Esophagus muscularis mucosa (tissue), 3 donors: ENCODE measurements at regions not wholly inside any gene's neighbourhood (a gene's known extent, or its start where the extent isn't known, plus 50 kb on each side); places are given as distances from the start of the nearest gene placed in this dataset.

ENCODE experiments used
- CTCF ChIP-seq, 3 experiments: fragments of 200-600 bp in 2 of 3; fragments of 450-650 bp in 1 of 3; sonication (generic) in 2 of 3; IDR thresholded peaks; one replicate each; pipeline ENCODE4 v1.5.1; 2017 to 2019; ENCODE audit warnings: antibody characterized with exemption in 3 of 3, mild to moderate bottlenecking in 2 of 3, moderate library complexity in 1 of 3
- EP300 ChIP-seq: sonication (generic); formaldehyde crosslinking; IDR thresholded peaks from one replicate; pipeline ENCODE4 v1.6.1; 2017; ENCODE audit warnings: antibody characterized with exemption

- TF ChIP-seq CTCF (IDR thresholded peaks at IDR 0.05), result no peak
- TF ChIP-seq EP300, result no peak
Observed at GRCh38 chr13:37382146-37382545, 216.4 kb downstream of the POSTN start.
